GM19463 (cell line): ENCODE measurements at regions not wholly inside any gene's neighbourhood (a gene's known extent, or its start where the extent isn't known, plus 50 kb on each side); places are given as distances from the start of the nearest gene placed in this dataset.
"Not testable (repeated sequence)": the region's sequence is repeated elsewhere in the genome, so short reads cannot be mapped to it uniquely, and the experiment has no call there.

Experiments
- ATAC-seq: cut with Tn5 transposase; IDR thresholded peaks from one replicate; pipeline ENCODE4 v1.9.1; 2021; ENCODE audit warnings: mild to moderate bottlenecking, moderate library complexity; ENCODE audit not compliant: unreplicated experiment

GRCh38 chr3:154904328-154904727 lies 175.8 kb upstream of the MME start:
- no peak for ATAC-seq

- ATAC-seq: not testable (repeated sequence)
These were observed 177.6 kb upstream of the MME start for GRCh38 chr3:154902495-154902894.

- ATAC-seq: no peak
These were observed 178.8 kb upstream of the MME start for GRCh38 chr3:154901278-154901677.

GRCh38 chr3:154900816-154901215 lies 179.3 kb upstream of the MME start:
- ATAC-seq: no peak

- no peak for ATAC-seq
These were observed 181.2 kb upstream of the MME start for GRCh38 chr3:154898916-154899315.

GRCh38 chr3:154898443-154898842 lies 181.7 kb upstream of the MME start:
- no peak for ATAC-seq

GRCh38 chr3:154893813-154894212 lies 186.3 kb upstream of the MME start:
- ATAC-seq: no peak

GRCh38 chr3:154889227-154889634 lies 190.9 kb upstream of the MME start:
- no peak for ATAC-seq

GRCh38 chr3:154887869-154888268 lies 192.2 kb upstream of the MME start:
- no peak for ATAC-seq

- ATAC-seq: no peak
These were observed 193.7 kb upstream of the MME start for GRCh38 chr3:154886437-154886836.

GRCh38 chr3:154885418-154885817 lies 194.7 kb upstream of the MME start:
- no peak for ATAC-seq

- ATAC-seq: no peak
These were observed 195.2 kb upstream of the MME start for GRCh38 chr3:154884952-154885351.

- ATAC-seq: no peak
These were observed 205.0 kb upstream of the MME start for GRCh38 chr3:154875142-154875541.

GRCh38 chr3:154872696-154873095 lies 207.4 kb upstream of the MME start:
- no peak for ATAC-seq

- ATAC-seq: no peak
These were observed 208.0 kb upstream of the MME start for GRCh38 chr3:154872074-154872473.

GRCh38 chr3:154864947-154865346 lies 215.2 kb upstream of the MME start:
- no peak for ATAC-seq

GRCh38 chr3:154862265-154862664 lies 217.9 kb upstream of the MME start:
- no peak for ATAC-seq

- not testable (repeated sequence) for ATAC-seq
These were observed 227.1 kb upstream of the MME start for GRCh38 chr3:154852998-154853397.

- no peak for ATAC-seq
These were observed 227.6 kb upstream of the MME start for GRCh38 chr3:154852515-154852914.

GRCh38 chr3:154851644-154852043 lies 228.5 kb upstream of the MME start:
- no peak for ATAC-seq

GRCh38 chr3:154850921-154851320 lies 229.2 kb upstream of the MME start:
- ATAC-seq: no peak

GRCh38 chr3:154849408-154849807 lies 230.7 kb upstream of the MME start:
- ATAC-seq: no peak

GRCh38 chr3:154844863-154845262 lies 235.3 kb upstream of the MME start:
- no peak for ATAC-seq

GRCh38 chr3:154843647-154844046 lies 236.5 kb upstream of the MME start:
- ATAC-seq: no peak
